A673 (cell line): ENCODE measurements at regions not wholly inside any gene's neighbourhood (a gene's known extent, or its start where the extent isn't known, plus 50 kb on each side); places are given as distances from the start of the nearest gene placed in this dataset.

Source experiments
- EZH2 ChIP-seq: fragments of 200-600 bp; sonication (generic); IDR thresholded peaks from 2 replicates; pipeline ENCODE4 v1.6.1; 2017; ENCODE audit warnings: borderline replicate concordance, low read depth, mild to moderate bottlenecking, mixed read lengths, antibody characterized with exemption, low read length; ENCODE audit not compliant: poor library complexity, severe bottlenecking
- TF ChIP-seq, protein P1 (sequence below): fragments of 300-800, 200-600 bp; sonication (generic); conservative IDR thresholded peaks from 2 replicates; pipeline ENCODE4 v1.5.1; 2017; ENCODE audit warnings: low read depth, mild to moderate bottlenecking, antibody characterized with exemption, low read length, moderate library complexity, mixed read lengths

GRCh38 chr21:15415541-15416261 lies 314.1 kb upstream of the USP25 start:
- TF ChIP-seq, protein P1, sequence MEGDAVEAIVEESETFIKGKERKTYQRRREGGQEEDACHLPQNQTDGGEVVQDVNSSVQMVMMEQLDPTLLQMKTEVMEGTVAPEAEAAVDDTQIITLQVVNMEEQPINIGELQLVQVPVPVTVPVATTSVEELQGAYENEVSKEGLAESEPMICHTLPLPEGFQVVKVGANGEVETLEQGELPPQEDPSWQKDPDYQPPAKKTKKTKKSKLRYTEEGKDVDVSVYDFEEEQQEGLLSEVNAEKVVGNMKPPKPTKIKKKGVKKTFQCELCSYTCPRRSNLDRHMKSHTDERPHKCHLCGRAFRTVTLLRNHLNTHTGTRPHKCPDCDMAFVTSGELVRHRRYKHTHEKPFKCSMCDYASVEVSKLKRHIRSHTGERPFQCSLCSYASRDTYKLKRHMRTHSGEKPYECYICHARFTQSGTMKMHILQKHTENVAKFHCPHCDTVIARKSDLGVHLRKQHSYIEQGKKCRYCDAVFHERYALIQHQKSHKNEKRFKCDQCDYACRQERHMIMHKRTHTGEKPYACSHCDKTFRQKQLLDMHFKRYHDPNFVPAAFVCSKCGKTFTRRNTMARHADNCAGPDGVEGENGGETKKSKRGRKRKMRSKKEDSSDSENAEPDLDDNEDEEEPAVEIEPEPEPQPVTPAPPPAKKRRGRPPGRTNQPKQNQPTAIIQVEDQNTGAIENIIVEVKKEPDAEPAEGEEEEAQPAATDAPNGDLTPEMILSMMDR: no peak
- TF ChIP-seq EZH2: no peak
